ENCODE measurements at regions not wholly inside any gene's neighbourhood (a gene's known extent, or its start where the extent isn't known, plus 50 kb on each side); places are given as distances from the start of the nearest gene placed in this dataset.

DNA sequence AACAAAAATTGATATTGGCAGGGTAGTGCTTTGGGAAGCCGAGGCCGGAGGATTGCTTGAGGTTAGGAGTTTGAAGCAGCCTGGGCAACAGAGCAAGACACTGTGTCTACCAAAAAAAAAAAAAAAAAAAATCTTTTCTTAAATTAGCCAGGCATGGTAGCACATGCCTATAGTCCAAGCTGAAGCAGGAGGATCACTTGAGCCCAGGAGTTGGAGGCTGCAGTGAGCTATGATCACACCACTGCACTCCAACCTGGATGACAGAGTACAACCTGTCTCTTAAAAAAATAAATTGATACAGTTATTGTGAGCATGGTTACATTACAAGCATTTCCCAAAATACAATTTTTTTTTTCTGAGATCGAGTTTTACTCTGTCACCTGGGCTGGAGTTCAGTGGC, 59.4 kb upstream of the SVIL start:
- Mint-ChIP-seq H3K4me3 (ENCODE audit: unreplicated experiment) (no peak overlapping the region), H3K9me3 (ENCODE audit: unreplicated experiment) (no peaks in the 10 kb centered on the region), H3K27me3 (ENCODE audit: unreplicated experiment) (no peaks in the 10 kb centered on the region), H3K36me3 (ENCODE audit: unreplicated experiment) (peaks cover 12% of the 10 kb centered on the region), H3K27ac (ENCODE audit: unreplicated experiment) (no peak overlapping the region), H3K4me1 (ENCODE audit: unreplicated experiment) (peaks cover 19% of the 10 kb centered on the region)
- DNase-seq (ENCODE audit: extremely low spot score, unreplicated experiment): peak; percentile 19
- TF ChIP-seq, protein P1, sequence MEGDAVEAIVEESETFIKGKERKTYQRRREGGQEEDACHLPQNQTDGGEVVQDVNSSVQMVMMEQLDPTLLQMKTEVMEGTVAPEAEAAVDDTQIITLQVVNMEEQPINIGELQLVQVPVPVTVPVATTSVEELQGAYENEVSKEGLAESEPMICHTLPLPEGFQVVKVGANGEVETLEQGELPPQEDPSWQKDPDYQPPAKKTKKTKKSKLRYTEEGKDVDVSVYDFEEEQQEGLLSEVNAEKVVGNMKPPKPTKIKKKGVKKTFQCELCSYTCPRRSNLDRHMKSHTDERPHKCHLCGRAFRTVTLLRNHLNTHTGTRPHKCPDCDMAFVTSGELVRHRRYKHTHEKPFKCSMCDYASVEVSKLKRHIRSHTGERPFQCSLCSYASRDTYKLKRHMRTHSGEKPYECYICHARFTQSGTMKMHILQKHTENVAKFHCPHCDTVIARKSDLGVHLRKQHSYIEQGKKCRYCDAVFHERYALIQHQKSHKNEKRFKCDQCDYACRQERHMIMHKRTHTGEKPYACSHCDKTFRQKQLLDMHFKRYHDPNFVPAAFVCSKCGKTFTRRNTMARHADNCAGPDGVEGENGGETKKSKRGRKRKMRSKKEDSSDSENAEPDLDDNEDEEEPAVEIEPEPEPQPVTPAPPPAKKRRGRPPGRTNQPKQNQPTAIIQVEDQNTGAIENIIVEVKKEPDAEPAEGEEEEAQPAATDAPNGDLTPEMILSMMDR (IDR thresholded peaks at IDR 0.05): no peak

DNA sequence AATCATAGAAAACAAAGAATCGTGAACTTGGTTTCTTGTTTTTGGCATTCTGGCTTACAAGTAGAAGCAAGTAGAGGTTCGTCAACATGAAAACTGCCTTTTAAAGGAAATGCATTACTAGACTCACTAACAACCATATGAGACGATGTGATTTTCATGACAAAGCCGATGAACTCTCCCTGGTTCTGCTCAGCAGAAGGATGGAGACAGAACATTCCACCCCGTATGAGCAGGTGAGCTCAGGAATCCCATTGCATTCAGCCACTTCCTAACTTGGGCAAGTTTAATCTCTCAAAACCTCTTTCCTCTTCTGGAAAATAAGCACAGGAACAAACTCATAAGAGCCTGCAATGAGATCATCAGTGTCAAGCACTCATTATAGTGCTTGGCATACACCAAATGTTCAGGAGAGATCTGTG, 57.4 kb upstream of the SVIL start:
- H3K4me1 Mint-ChIP-seq (ENCODE audit: unreplicated experiment): peaks cover 34% of the 10 kb centered on the region
- H3K27me3 Mint-ChIP-seq (ENCODE audit: unreplicated experiment): no peaks in the 10 kb centered on the region
- peak; percentile 0 for DNase-seq (ENCODE audit: extremely low spot score, unreplicated experiment)
- H3K9me3 Mint-ChIP-seq (ENCODE audit: unreplicated experiment): no peaks in the 10 kb centered on the region
- no peak overlapping the region for H3K27ac Mint-ChIP-seq (ENCODE audit: unreplicated experiment)
- H3K36me3 Mint-ChIP-seq (ENCODE audit: unreplicated experiment): peaks cover 12% of the 10 kb centered on the region
- TF ChIP-seq, protein P1 (IDR thresholded peaks at IDR 0.05): no peak
- no peak overlapping the region for H3K4me3 Mint-ChIP-seq (ENCODE audit: unreplicated experiment)

DNA sequence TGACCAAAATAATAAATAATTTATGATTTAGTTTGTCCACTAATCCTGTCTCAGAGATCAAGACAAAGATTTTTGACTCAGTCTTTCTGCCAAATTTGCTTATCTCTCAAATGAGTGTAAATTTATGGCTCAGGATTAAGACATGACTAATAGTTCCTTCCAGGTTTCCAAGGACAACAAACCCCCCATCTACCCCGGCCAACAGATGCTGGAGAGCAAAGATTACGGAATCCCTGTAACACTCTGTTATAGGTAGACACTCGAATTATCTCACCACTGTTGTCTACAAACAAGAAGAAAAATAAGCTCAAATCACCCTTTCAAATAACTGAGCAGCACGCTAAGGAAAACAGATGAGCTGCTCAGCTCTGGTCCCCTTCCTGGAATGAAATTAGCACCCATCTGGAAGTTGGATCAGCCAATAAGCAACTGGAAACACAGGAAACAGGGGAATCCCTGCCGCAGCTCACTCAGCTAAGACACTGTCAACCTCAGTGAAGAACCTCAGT, 56.8 kb upstream of the SVIL start:
- Mint-ChIP-seq H3K27ac (ENCODE audit: unreplicated experiment) (no peak overlapping the region), H3K4me3 (ENCODE audit: unreplicated experiment) (no peak overlapping the region), H3K9me3 (ENCODE audit: unreplicated experiment) (no peaks in the 10 kb centered on the region), H3K27me3 (ENCODE audit: unreplicated experiment) (no peaks in the 10 kb centered on the region), H3K36me3 (ENCODE audit: unreplicated experiment) (peaks cover 13% of the 10 kb centered on the region), H3K4me1 (ENCODE audit: unreplicated experiment) (peaks cover 39% of the 10 kb centered on the region)
- TF ChIP-seq, protein P1 (IDR thresholded peaks at IDR 0.05): no peak
- peak; percentile 23 for DNase-seq (ENCODE audit: extremely low spot score, unreplicated experiment)

DNA sequence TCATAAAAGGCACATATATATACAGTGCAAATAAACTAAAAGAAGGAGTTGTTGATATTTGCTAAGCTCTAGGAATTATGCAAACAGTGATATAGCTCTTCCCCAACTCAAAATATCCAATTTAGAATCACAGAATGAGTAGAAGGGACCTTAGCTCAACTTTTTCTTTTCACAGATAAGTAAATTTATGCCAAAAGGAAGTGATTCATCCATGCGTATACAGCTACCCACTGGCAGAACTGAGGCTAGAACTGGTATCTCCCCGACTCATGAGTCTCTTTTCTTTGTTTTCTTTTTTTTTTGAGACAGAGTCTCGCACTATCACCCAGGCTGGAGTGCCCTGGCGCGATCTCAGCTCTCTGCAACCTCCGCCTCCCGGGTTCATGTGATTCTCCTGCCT, 54.2 kb upstream of the SVIL start:
- DNase-seq (ENCODE audit: extremely low spot score, unreplicated experiment): no peak
- TF ChIP-seq, protein P1 (IDR thresholded peaks at IDR 0.05): no peak
- no peaks in the 10 kb centered on the region for H3K27me3 Mint-ChIP-seq (ENCODE audit: unreplicated experiment)
- H3K36me3 Mint-ChIP-seq (ENCODE audit: unreplicated experiment): peaks cover 33% of the 10 kb centered on the region
- peak overlapping the region; percentile 53 for H3K4me3 Mint-ChIP-seq (ENCODE audit: unreplicated experiment)
- peak overlapping the region; percentile 84 for H3K27ac Mint-ChIP-seq (ENCODE audit: unreplicated experiment)
- H3K9me3 Mint-ChIP-seq (ENCODE audit: unreplicated experiment): no peaks in the 10 kb centered on the region
- H3K4me1 Mint-ChIP-seq (ENCODE audit: unreplicated experiment): peaks cover 39% of the 10 kb centered on the region

DNA sequence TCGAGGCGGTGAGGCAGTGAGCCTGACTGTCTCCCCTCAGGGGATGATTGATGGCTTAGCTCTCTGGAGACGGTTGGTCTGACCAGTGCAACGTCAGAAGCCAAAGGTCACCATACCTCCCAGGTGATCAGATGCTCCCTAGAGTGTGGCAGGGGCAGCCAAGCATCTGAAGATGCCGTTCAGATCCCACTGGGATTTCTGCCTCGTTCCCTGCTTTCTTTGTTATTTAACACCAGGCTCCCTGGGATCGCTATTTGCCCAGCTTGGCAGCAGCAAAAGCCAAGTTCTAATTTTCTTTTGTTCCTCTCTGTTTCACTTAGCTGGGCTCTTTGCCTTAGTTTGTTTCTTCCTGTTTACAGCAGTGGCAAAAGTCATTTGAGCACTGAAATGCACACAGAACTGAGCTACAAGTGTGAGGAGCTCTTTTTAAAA, 53.5 kb upstream of the SVIL start:
- H3K36me3 Mint-ChIP-seq (ENCODE audit: unreplicated experiment): peaks cover 40% of the 10 kb centered on the region
- DNase-seq (ENCODE audit: extremely low spot score, unreplicated experiment): peak; percentile 66
- H3K4me3 Mint-ChIP-seq (ENCODE audit: unreplicated experiment): peak overlapping the region; percentile 51
- no peaks in the 10 kb centered on the region for H3K27me3 Mint-ChIP-seq (ENCODE audit: unreplicated experiment)
- peaks cover 39% of the 10 kb centered on the region for H3K4me1 Mint-ChIP-seq (ENCODE audit: unreplicated experiment)
- H3K27ac Mint-ChIP-seq (ENCODE audit: unreplicated experiment): peak overlapping the region; percentile 88
- TF ChIP-seq, protein P1 (IDR thresholded peaks at IDR 0.05): no peak
- no peaks in the 10 kb centered on the region for H3K9me3 Mint-ChIP-seq (ENCODE audit: unreplicated experiment)
